A673 (cell line): ENCODE measurements at regions not wholly inside any gene's neighbourhood (a gene's known extent, or its start where the extent isn't known, plus 50 kb on each side); places are given as distances from the start of the nearest gene placed in this dataset.

Experiments used
- BruUV-seq: library from RNA; stranded (reverse); fragments of 400-500 nt; replicated peaks from 2 replicates; lab custom pipeline; 2021; lab: Mats Ljungman, UMichigan
- CTCF ChIA-PET: fragments of 300-600 bp; sonication (Branson Sonifier 250); formaldehyde crosslinking; loops from one replicate; lab custom pipeline; 2022; ENCODE audit warnings: antibody characterized with exemption; lab: Charles Lee
- POLR2A ChIA-PET: fragments of 300-600 bp; sonication (Branson Sonifier 250); formaldehyde crosslinking; loops from one replicate; lab custom pipeline; 2022; ENCODE audit warnings: antibody characterized with exemption; ENCODE audit not compliant: low non-redundant PET; lab: Charles Lee
- DNase-seq: peaks from one replicate; pipeline ENCODE4 v3.0.0-alpha.2; 2015; ENCODE audit warnings: low spot score
- H3K27ac ChIP-seq: fragments of 200-600 bp; sonication (generic); 2 replicates; pipeline ENCODE4 v1.5.1; 2016; ENCODE audit warnings: mixed run types, low read depth, mild to moderate bottlenecking, mixed read lengths, antibody characterized with exemption, low read length; ENCODE audit not compliant: poor library complexity, severe bottlenecking
- H3K27me3 ChIP-seq: fragments of 200-600 bp; sonication (generic); replicated peaks from 2 replicates; pipeline ENCODE4 v1.6.1; 2017; ENCODE audit warnings: mixed run types, low read depth, mild to moderate bottlenecking, mixed read lengths, antibody characterized with exemption, low read length; ENCODE audit not compliant: insufficient read depth, poor library complexity
- H3K36me3 ChIP-seq: fragments of 200-600 bp; sonication (generic); 2 replicates; pipeline ENCODE4 v1.6.1; 2016; ENCODE audit warnings: mixed run types, mild to moderate bottlenecking, mixed read lengths, antibody characterized with exemption, low read length; ENCODE audit not compliant: insufficient read depth, poor library complexity, severe bottlenecking
- H3K4me1 ChIP-seq: fragments of 200-600 bp; sonication (generic); 2 replicates; pipeline ENCODE4 v1.6.1; 2017; ENCODE audit warnings: mixed run types, mild to moderate bottlenecking, mixed read lengths, antibody characterized with exemption, low read length; ENCODE audit not compliant: insufficient read depth, poor library complexity, severe bottlenecking
- H3K4me3 ChIP-seq: fragments of 200-600 bp; sonication (generic); 2 replicates; pipeline ENCODE4 v1.5.1; 2016; ENCODE audit warnings: low read depth, mixed run types, mild to moderate bottlenecking, mixed read lengths, low read length; ENCODE audit not compliant: poor library complexity, severe bottlenecking
- H3K9me3 ChIP-seq: fragments of 200-600 bp; sonication (generic); 2 replicates; pipeline ENCODE4 v1.6.1; 2016; ENCODE audit warnings: mixed run types, low read depth, mild to moderate bottlenecking, mixed read lengths, antibody characterized with exemption, low read length; ENCODE audit not compliant: poor library complexity, severe bottlenecking
- CTCF ChIP-seq: fragments of 300-800, 200-600 bp; sonication (generic); conservative IDR thresholded peaks from 2 replicates; pipeline ENCODE4 v1.5.1; 2017; ENCODE audit warnings: low read depth, mild to moderate bottlenecking, antibody characterized with exemption, low read length, moderate library complexity, mixed read lengths
- EZH2 ChIP-seq: fragments of 200-600 bp; sonication (generic); IDR thresholded peaks from 2 replicates; pipeline ENCODE4 v1.6.1; 2017; ENCODE audit warnings: borderline replicate concordance, low read depth, mild to moderate bottlenecking, mixed read lengths, antibody characterized with exemption, low read length; ENCODE audit not compliant: poor library complexity, severe bottlenecking
- intact Hi-C: fragments of 100-400 bp; cut with micrococcal nuclease; formaldehyde crosslinking; loops from one replicate; pipeline ENCODE4 v1.10.0; 2022; ENCODE audit not compliant: unreplicated experiment

DNA sequence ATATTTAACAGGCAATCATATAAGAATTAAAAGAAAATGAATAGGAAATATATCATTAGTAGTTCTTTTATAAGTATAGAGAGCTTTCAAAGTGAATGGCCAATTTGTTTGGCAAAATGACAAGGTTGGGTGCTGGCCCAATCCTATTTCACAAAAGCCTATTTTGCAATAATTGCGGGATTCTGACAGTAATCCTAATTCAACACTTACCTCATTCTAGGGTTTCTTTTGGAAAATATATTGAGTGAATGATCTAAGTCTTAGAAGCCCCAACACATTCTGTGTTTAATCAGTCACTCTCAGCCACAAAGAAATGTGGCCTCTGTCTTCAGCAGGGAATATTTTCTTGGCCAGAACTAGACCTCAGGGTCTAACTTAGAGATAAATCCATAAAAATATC, 835.9 kb upstream of the ZNF608 start:
- no peak for DNase-seq
- Histone ChIP-seq H3K27ac (no peak overlapping the region), H3K4me3 (no peak overlapping the region), H3K4me1 (no peaks in the 10 kb centered on the region), H3K9me3 (no peaks in the 10 kb centered on the region), H3K27me3 (peaks cover 5% of the 10 kb centered on the region), H3K36me3 (no peaks in the 10 kb centered on the region)
- intact Hi-C loops = no loop called here
- BruUV-seq = no TSS peak
- TF ChIP-seq EZH2 = no peak
- no peak for TF ChIP-seq CTCF
- POLR2A ChIA-PET = no interaction called here
- CTCF ChIA-PET = no interaction called here

DNA sequence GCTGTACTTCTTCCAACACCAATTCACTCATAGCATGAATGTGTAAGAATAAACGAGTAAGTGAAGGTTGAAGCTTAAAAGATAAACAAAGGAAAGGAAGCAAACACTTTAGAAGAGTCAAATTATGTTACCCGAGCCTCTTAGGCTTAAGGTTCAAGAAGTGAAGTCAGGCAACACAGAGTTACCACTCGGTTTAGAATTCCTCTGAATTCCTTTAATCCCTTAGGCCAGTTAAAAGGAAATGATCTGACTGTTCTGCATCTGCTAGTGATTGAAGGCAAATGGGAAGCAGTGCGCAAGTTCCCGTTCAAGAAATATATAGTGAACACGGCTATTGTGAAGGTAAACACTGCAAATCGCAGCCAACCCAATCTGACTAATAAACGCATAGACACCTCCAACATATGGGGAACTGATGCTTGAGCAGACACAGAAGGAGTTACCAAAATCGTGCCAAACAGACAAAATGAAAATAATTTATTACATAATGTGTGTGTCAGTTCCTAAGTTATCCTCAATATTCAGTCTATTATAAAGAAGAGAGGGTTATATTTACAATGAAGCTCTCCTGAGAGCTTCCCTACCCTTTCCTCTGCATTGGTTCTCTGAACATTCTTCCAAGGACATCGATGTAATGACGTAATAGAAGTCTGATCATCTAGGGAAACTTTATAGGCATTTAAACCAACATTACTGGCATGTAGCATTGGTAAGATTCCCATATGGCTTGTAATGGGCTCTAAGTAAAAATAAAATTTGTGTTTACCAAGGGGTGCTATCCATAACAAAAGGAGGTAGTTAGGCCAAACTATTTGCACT, 837.1 kb upstream of the ZNF608 start:
- no peak overlapping the region for H3K27ac ChIP-seq
- BruUV-seq = no TSS peak
- no peaks in the 10 kb centered on the region for H3K4me1 ChIP-seq
- ChIA-PET CTCF (no interaction called here), POLR2A (no interaction called here)
- no peaks in the 10 kb centered on the region for H3K9me3 ChIP-seq
- H3K36me3 ChIP-seq = no peaks in the 10 kb centered on the region
- DNase-seq = no peak
- TF ChIP-seq CTCF = no peak
- no peak for TF ChIP-seq EZH2
- intact Hi-C loops = no loop called here
- H3K27me3 ChIP-seq = peaks cover 5% of the 10 kb centered on the region
- H3K4me3 ChIP-seq = no peak overlapping the region

GRCh38 chr5:125584140-125584520, 837.7 kb upstream of the ZNF608 start:
- Histone ChIP-seq H3K36me3 (no peaks in the 10 kb centered on the region), H3K4me1 (no peaks in the 10 kb centered on the region), H3K4me3 (no peak overlapping the region), H3K9me3 (no peaks in the 10 kb centered on the region), H3K27me3 (peaks cover 5% of the 10 kb centered on the region), H3K27ac (no peak overlapping the region)
- TF ChIP-seq CTCF (no peak), EZH2 (no peak)
- BruUV-seq = no TSS peak
- POLR2A ChIA-PET = no interaction called here
- no peak for DNase-seq
- intact Hi-C loops = no loop called here
- CTCF ChIA-PET = no interaction called here
